ENCODE measurements at regions not wholly inside any gene's neighbourhood (a gene's known extent, or its start where the extent isn't known, plus 50 kb on each side); places are given as distances from the start of the nearest gene placed in this dataset.
A peak's percentile ranks its signal among the peaks of the same experiment; 100 is the strongest.
"Not testable (repeated sequence)": the region's sequence is repeated elsewhere in the genome, so short reads cannot be mapped to it uniquely, and the experiment has no call there.

GRCh38 chr22:49470741-49471503 is 356.8 kb downstream of the BRD1 start:
- DNase-seq: no peak

DNA sequence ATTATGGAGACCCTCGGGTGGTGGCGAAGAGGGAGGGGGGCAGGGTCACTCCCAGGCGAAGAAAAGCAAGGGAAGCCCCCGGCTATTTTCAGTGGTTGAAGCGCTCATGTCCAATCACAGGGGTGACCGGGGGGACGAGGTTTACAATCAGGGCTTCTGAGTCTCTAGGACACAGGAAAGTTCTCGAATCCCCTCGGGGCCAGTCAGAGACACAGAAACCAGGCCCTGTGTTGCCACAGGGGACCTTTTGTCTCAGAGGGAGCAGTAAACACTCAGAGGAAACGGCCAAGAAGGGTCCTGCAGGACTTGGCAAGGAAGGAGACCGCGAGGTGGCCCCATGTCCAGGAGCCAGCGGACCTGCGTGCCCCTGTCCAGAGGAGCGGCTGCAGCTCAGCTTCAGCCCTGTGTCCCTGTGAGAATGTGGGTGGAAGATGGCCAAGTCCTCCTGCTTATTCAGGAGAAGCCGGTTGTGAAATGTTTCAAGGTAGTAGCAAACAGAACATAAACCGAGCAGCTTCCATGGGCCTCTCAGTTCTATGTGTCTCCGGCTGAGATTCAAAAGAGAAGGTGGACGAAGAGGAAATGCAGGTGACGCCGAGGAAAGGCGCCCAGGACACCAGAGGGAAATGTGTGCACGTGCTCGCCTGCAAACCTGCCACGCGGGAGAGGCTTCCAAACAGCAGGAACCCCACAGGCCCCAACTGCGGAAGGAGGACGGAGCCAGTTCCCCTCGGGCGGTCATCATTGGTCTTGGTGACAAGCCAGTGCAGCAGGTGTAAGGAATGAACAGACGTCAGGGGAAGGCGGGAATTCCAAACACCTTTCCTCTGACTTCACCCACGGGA is 357.6 kb downstream of the BRD1 start:
- no peak for DNase-seq

- no peak for DNase-seq
Measured at GRCh38 chr22:49468487-49469198, 359.0 kb downstream of the BRD1 start.

- DNase-seq: no peak
Measured at GRCh38 chr22:49466878-49467595, 360.6 kb downstream of the BRD1 start.

GRCh38 chr22:49464037-49464436 is 363.6 kb downstream of the BRD1 start:
- no peak for DNase-seq

DNA sequence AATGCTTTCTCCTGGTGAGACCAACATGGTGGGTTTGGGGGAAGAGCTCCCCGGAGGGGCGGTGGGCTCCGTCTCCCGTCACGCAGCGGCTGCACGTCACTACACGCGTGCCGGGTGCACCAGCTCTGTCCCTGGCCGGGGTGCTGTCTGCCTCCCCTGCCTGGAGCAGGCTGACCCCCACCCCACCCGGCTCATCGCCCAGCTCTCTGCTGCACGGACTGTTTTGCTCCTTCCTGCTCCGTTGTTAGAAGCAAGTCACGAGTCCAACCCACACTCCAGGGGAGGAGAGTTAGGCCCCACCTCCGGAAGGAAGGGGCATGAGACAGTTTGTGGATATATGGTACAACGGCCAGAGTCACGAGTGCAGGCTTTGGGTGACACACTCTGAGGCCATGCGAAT is 364.9 kb downstream of the BRD1 start:
- peak; percentile 89 for DNase-seq

DNA sequence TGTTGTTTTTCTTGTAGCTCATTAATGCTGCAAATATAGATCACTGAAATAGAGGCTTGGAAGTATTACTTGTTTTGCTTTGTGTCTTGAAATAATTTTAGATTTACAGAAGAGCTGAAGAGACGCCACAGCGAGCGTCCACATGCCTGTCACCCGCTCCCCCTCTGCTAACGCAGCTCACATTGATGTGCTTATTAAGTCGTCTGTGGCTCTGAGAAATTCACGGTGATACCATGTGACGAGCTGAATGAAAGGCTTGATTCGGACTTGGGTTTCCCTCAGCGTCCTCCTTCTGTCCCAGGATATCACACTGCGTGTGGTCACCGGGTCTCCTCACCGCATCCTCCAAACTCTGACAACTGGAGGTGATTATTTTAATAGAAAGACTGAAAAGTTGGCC is 365.4 kb downstream of the BRD1 start:
- DNase-seq: no peak

- no peak for DNase-seq
Measured at GRCh38 chr22:49461674-49462073, 366.0 kb downstream of the BRD1 start.

DNA sequence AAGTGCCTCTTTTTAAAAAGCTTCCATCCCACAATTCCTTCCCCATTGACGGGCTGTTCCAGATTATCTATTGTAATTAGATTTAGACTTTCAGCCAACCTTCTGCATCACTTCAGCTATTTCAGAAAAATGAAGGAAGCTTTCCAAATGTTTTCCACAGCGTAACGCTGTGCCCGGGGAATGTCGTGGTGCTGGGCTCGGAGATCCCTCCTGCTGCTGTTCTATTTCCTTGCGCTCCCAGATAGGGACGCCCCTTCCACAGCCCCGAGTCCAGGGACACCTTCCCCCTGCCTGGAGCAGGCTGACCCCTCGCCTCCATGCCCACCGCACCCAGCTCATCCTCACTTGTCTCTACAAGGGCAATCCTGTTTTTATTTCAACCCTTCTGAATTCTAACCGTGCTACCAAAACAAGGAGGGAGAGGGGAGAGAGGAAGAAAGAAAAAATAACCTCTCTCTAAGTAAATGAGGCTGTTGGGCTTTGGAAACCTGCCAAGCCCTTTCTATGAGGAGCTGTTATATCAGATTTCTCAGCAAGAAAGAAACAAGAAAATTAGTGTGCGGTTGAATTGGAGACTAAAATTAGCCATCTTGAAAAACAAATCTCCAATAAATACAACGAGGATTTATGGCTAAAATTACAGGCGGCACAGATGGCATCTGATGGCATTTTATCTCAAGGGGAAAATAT is 366.9 kb downstream of the BRD1 start:
- DNase-seq: peak; percentile 67

DNA sequence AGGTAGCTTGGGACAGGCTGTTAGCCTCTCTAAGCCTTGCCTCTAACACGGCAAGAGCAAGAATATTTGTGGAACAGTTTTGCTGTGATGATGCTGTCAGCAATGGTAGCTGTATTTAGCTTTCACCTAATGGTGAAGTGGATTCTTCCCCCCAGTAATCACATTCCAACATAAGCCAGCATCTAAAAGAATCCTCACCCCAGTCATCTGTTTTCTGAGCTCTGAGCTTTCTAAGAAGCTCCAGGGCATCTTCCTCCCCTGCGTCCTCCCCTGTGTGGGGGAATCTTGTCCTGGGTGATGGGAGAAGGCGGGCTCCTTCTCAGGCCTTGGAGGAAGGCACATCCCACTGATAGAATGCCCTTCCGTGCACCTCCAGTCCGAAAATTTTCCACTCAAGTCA is 367.6 kb downstream of the BRD1 start:
- DNase-seq: no peak

- DNase-seq: no peak
Measured at GRCh38 chr22:49458708-49459099, 369.0 kb downstream of the BRD1 start.

DNA sequence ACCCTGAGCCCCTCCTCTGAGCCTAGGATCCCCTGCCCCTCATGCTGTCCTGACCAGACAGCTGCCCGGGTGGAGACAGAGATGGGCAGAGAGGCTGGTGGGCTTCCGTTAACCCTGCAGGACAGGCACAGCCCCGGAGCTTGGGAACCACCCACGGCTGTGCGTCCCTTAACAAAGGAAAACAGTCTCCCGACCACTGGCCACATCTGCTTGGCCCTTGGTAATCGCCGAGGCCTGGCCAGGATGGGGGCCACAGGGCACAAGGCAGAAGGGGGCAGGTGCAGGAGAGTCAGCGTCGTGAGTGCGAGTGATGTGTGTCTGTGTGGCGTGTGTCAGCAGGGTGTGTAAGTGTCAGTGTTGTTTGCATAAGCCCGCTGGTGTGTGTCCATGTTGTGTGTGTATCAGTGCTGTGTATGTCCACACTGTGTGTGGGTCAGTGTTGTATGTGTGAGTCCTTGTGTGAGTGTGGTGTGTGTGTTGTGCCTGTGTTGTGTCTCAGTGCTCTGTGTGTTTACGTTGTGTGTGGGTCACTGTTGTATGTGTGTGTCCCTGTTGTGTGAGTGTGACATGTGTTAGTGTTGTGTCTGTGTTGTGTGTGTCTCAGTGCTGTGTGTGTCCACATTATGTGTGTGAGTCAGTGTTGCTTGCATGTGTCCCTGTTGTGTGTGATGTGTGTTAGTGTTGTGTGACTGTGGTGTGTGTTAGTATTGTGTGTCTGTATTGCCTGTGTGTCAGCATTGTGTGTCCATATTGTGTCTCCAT is 369.5 kb downstream of the BRD1 start:
- DNase-seq: no peak

- no peak for DNase-seq
Measured at GRCh38 chr22:49457146-49457545, 370.5 kb downstream of the BRD1 start.

GRCh38 chr22:49455595-49455994 is 372.1 kb downstream of the BRD1 start:
- DNase-seq: no peak

DNA sequence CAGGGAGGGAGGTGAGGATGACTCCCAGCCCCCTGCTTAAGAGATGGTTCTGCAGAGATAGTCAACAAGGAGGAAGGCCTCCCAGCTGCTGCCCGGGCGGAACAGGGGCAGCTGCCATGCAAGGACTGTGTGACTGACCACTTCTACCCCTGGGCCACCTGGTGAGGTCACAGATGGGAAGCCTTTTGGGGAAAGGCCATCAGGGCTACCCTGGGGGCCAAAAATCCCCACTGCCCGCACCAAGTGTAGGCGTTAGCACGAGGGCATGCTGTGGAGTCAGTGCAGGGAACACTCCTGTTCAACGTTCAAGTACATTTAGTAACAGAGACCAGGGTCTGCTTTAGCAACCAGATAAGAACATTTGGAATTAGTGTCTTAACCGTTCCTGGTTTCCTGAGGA is 372.9 kb downstream of the BRD1 start:
- DNase-seq: no peak

DNA sequence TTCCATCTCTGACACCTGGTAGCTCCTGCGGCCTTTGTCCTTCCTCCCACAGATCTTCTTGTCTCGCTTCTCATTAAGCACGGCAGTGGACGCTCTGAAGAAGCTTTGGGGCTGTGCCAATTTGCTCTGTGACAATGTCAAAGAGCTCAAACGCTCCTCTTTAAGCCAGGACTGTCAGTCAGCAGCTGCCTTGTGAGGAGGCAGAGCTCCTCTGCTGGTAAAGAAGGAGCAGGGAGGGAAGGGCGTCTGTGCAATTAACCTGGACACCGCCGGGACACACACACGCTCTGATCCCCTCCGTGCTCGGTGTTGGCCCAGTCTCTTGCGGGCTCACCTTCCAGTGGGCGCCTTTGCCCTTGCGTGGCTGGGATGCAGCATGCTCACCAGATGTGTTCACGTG is 373.9 kb downstream of the BRD1 start:
- DNase-seq: no peak

DNA sequence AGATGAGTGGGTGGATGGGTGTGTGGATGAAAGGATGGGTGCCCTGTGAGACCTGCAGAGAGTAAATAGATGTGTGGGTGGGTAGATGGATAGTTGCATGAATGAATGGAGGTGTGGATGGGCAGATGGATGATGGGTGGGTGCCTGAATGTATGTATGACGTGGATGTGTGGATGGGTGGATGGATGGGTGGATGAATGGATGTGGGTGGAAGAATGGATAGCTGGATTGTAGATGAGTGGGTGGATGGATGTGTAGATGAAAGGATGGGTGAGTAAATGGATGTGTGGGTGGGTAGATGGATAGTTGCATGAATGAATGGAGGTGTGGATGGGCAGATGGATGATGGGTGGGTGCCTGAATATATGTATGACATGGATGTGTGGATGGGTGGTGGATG is 374.7 kb downstream of the BRD1 start:
- not testable (repeated sequence) for DNase-seq

GRCh38 chr22:49452362-49452946 is 375.2 kb downstream of the BRD1 start:
- DNase-seq: no peak

GRCh38 chr22:49451070-49451840 is 376.4 kb downstream of the BRD1 start:
- no peak for DNase-seq

DNA sequence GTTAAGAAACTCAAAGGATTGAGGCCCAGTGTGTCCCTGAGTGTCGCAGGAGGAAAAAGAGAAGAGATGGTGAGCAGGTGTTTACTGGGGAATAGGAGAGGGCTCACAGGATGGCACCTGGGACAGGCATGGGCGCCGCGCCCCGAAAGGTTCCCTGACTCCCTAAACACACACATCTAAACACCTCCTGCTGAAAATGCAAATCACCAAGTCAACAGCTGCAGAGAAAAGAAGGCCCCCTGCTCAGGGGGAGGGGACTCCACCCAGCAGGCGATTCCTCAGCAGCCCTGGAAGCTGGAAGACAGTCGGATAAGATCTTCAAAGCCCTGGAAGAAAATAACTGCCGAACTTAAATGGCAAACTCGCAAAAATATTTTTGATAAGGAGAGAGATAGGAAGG is 377.2 kb downstream of the BRD1 start:
- DNase-seq: no peak

Measured in hematopoietic multipotent progenitor cell treated with erythropoietin and hydrocortisone succinate and interleukin-3 and kit ligand, for 4 days (in vitro differentiated cells).